ENCODE measurements at regions not wholly inside any gene's neighbourhood (a gene's known extent, or its start where the extent isn't known, plus 50 kb on each side); places are given as distances from the start of the nearest gene placed in this dataset.

- H3K27me3 ChIP-seq (ENCODE audit: insufficient read depth, low read length): no peaks in the 10 kb centered on the region
- H3K23ac ChIP-seq (ENCODE audit: low read length): no peak overlapping the region
- no peak overlapping the region for H3K9ac ChIP-seq (ENCODE audit: low read length)
- H4K91ac ChIP-seq (ENCODE audit: low read depth, low read length): no peak overlapping the region
- H3K18ac ChIP-seq (ENCODE audit: low read length): no peak overlapping the region
- H3K27ac ChIP-seq (ENCODE audit: low read depth, low read length): no peak overlapping the region
- H3K4ac ChIP-seq (ENCODE audit: low read depth, low read length): no peak overlapping the region
- H2BK120ac ChIP-seq (ENCODE audit: insufficient read depth, low read length, poor library complexity): no peak overlapping the region
- no peaks in the 10 kb centered on the region for H3K79me2 ChIP-seq (ENCODE audit: control insufficient read depth, insufficient read depth, low read length, poor library complexity)
- no peak overlapping the region for H2AK5ac ChIP-seq (ENCODE audit: low read length)
- no peak overlapping the region for H3K14ac ChIP-seq (ENCODE audit: low read length)
- no peaks in the 10 kb centered on the region for H3K9me3 ChIP-seq (ENCODE audit: insufficient read depth, low read depth, low read length)
- peaks cover under 1% of the 10 kb centered on the region in 2 experiments for H3K4me1 ChIP-seq (ENCODE audit: control insufficient read depth in 1 of 2, insufficient read depth in 2 of 2, low read length in 2 of 2)
- no peak overlapping the region for H3K4me3 ChIP-seq (ENCODE audit: low read depth, low read length)
- H4K12ac ChIP-seq (ENCODE audit: low read depth, low read length): no peak overlapping the region
- H3K4me2 ChIP-seq (ENCODE audit: low read length): no peak overlapping the region
- DNase-seq: no peak
- H2BK12ac ChIP-seq (ENCODE audit: low read length): no peak overlapping the region
- no peaks in the 10 kb centered on the region for H3K79me1 ChIP-seq (ENCODE audit: low read length)
- no peak overlapping the region for H2AFZ ChIP-seq (ENCODE audit: insufficient read depth, low read length, poor library complexity)
- WGBS (ENCODE audit: extremely low coverage, insufficient coverage, insufficient read length): no CpG with 5 or more reads among the region's 2 CpGs
- H4K8ac ChIP-seq (ENCODE audit: low read depth, low read length): no peak overlapping the region
- no peak overlapping the region for H2BK5ac ChIP-seq (ENCODE audit: low read depth, low read length, poor library complexity)
- H3K36me3 ChIP-seq (ENCODE audit: control insufficient read depth in 1 of 2, insufficient read depth in 2 of 2, low read length in 2 of 2): no peaks in the 10 kb centered on the region
These were observed 58.3 kb upstream of the RANBP6 start for GRCh38 chr9:6073731-6074130.

GRCh38 chr9:6072865-6073264 is 57.4 kb upstream of the RANBP6 start:
- Histone ChIP-seq H2AFZ (ENCODE audit: insufficient read depth, low read length, poor library complexity) (no peak overlapping the region), H3K79me1 (ENCODE audit: low read length) (no peaks in the 10 kb centered on the region), H3K4me1 (ENCODE audit: control insufficient read depth in 1 of 2, insufficient read depth in 2 of 2, low read length in 2 of 2) (no peaks in the 10 kb centered on the region), H3K9me3 (ENCODE audit: insufficient read depth, low read depth, low read length) (no peaks in the 10 kb centered on the region), H3K79me2 (ENCODE audit: control insufficient read depth, insufficient read depth, low read length, poor library complexity) (no peaks in the 10 kb centered on the region), H2BK120ac (ENCODE audit: insufficient read depth, low read length, poor library complexity) (no peak overlapping the region), H3K23ac (ENCODE audit: low read length) (no peak overlapping the region), H3K4me2 (ENCODE audit: low read length) (no peak overlapping the region), H3K36me3 (ENCODE audit: control insufficient read depth in 1 of 2, insufficient read depth in 2 of 2, low read length in 2 of 2) (no peaks in the 10 kb centered on the region), H4K12ac (ENCODE audit: low read depth, low read length) (no peak overlapping the region), H3K4me3 (ENCODE audit: low read depth, low read length) (no peak overlapping the region), H2BK5ac (ENCODE audit: low read depth, low read length, poor library complexity) (no peak overlapping the region), H4K8ac (ENCODE audit: low read depth, low read length) (no peak overlapping the region), H3K27ac (ENCODE audit: low read depth, low read length) (no peak overlapping the region), H3K9ac (ENCODE audit: low read length) (no peak overlapping the region), H3K14ac (ENCODE audit: low read length) (no peak overlapping the region), H3K27me3 (ENCODE audit: insufficient read depth, low read length) (no peaks in the 10 kb centered on the region), H3K18ac (ENCODE audit: low read length) (no peak overlapping the region), H2AK5ac (ENCODE audit: low read length) (no peak overlapping the region), H2BK12ac (ENCODE audit: low read length) (no peak overlapping the region), H4K91ac (ENCODE audit: low read depth, low read length) (no peak overlapping the region), H3K4ac (ENCODE audit: low read depth, low read length) (no peak overlapping the region)
- no CpG with 5 or more reads among the region's 7 CpGs for WGBS (ENCODE audit: extremely low coverage, insufficient coverage, insufficient read length)
- no peak for DNase-seq

GRCh38 chr9:6072453-6072852 is 57.0 kb upstream of the RANBP6 start:
- Histone ChIP-seq H2BK5ac (ENCODE audit: low read depth, low read length, poor library complexity) (no peak overlapping the region), H3K27me3 (ENCODE audit: insufficient read depth, low read length) (no peaks in the 10 kb centered on the region)
- no peak for DNase-seq

GRCh38 chr9:6068983-6069382 is 53.6 kb upstream of the RANBP6 start:
- Histone ChIP-seq H3K36me3 (ENCODE audit: control insufficient read depth in 1 of 2, insufficient read depth in 2 of 2, low read length in 2 of 2) (no peaks in the 10 kb centered on the region), H3K4me3 (ENCODE audit: low read depth, low read length) (no peak overlapping the region), H3K9me3 (ENCODE audit: insufficient read depth, low read depth, low read length) (no peaks in the 10 kb centered on the region), H3K27ac (ENCODE audit: low read depth, low read length) (no peak overlapping the region), H3K18ac (ENCODE audit: low read length) (no peak overlapping the region), H3K9ac (ENCODE audit: low read length) (no peak overlapping the region), H4K91ac (ENCODE audit: low read depth, low read length) (no peak overlapping the region), H3K79me2 (ENCODE audit: control insufficient read depth, insufficient read depth, low read length, poor library complexity) (no peaks in the 10 kb centered on the region), H3K79me1 (ENCODE audit: low read length) (no peaks in the 10 kb centered on the region), H3K23ac (ENCODE audit: low read length) (no peak overlapping the region), H2BK5ac (ENCODE audit: low read depth, low read length, poor library complexity) (no peak overlapping the region), H4K12ac (ENCODE audit: low read depth, low read length) (no peak overlapping the region), H3K4me2 (ENCODE audit: low read length) (no peak overlapping the region), H2AFZ (ENCODE audit: insufficient read depth, low read length, poor library complexity) (no peak overlapping the region), H2BK12ac (ENCODE audit: low read length) (no peak overlapping the region), H4K8ac (ENCODE audit: low read depth, low read length) (no peak overlapping the region), H3K4me1 (ENCODE audit: control insufficient read depth in 1 of 2, insufficient read depth in 2 of 2, low read length in 2 of 2) (no peaks in the 10 kb centered on the region), H2BK120ac (ENCODE audit: insufficient read depth, low read length, poor library complexity) (no peak overlapping the region), H2AK5ac (ENCODE audit: low read length) (no peak overlapping the region), H3K27me3 (ENCODE audit: insufficient read depth, low read length) (no peaks in the 10 kb centered on the region), H3K14ac (ENCODE audit: low read length) (no peak overlapping the region), H3K4ac (ENCODE audit: low read depth, low read length) (no peak overlapping the region)
- DNase-seq: no peak

More at GRCh38 chr9:6072453-6072852, 57.0 kb upstream of the RANBP6 start:
- Histone ChIP-seq H3K36me3 (ENCODE audit: control insufficient read depth in 1 of 2, insufficient read depth in 2 of 2, low read length in 2 of 2) (no peaks in the 10 kb centered on the region), H3K4me3 (ENCODE audit: low read depth, low read length) (no peak overlapping the region), H4K91ac (ENCODE audit: low read depth, low read length) (no peak overlapping the region), H3K4ac (ENCODE audit: low read depth, low read length) (no peak overlapping the region), H3K79me1 (ENCODE audit: low read length) (no peaks in the 10 kb centered on the region), H3K14ac (ENCODE audit: low read length) (no peak overlapping the region), H4K8ac (ENCODE audit: low read depth, low read length) (no peak overlapping the region), H3K18ac (ENCODE audit: low read length) (no peak overlapping the region), H3K27ac (ENCODE audit: low read depth, low read length) (no peak overlapping the region), H3K79me2 (ENCODE audit: control insufficient read depth, insufficient read depth, low read length, poor library complexity) (no peaks in the 10 kb centered on the region), H2BK12ac (ENCODE audit: low read length) (no peak overlapping the region), H3K23ac (ENCODE audit: low read length) (no peak overlapping the region), H3K4me1 (ENCODE audit: control insufficient read depth in 1 of 2, insufficient read depth in 2 of 2, low read length in 2 of 2) (no peaks in the 10 kb centered on the region), H3K9ac (ENCODE audit: low read length) (no peak overlapping the region), H4K12ac (ENCODE audit: low read depth, low read length) (no peak overlapping the region), H3K4me2 (ENCODE audit: low read length) (no peak overlapping the region), H2AFZ (ENCODE audit: insufficient read depth, low read length, poor library complexity) (no peak overlapping the region), H2AK5ac (ENCODE audit: low read length) (no peak overlapping the region), H3K9me3 (ENCODE audit: insufficient read depth, low read depth, low read length) (no peaks in the 10 kb centered on the region), H2BK120ac (ENCODE audit: insufficient read depth, low read length, poor library complexity) (no peak overlapping the region)

GRCh38 chr9:6067426-6067825 is 52.0 kb upstream of the RANBP6 start:
- no CpG with 5 or more reads among the region's 2 CpGs for whole genome bisulfite sequencing (ENCODE audit: extremely low coverage, insufficient coverage, insufficient read length)
- Histone ChIP-seq H3K27me3 (ENCODE audit: insufficient read depth, low read length) (no peaks in the 10 kb centered on the region), H3K23ac (ENCODE audit: low read length) (no peak overlapping the region), H3K27ac (ENCODE audit: low read depth, low read length) (no peak overlapping the region), H2BK12ac (ENCODE audit: low read length) (no peak overlapping the region), H3K14ac (ENCODE audit: low read length) (no peak overlapping the region), H3K36me3 (ENCODE audit: control insufficient read depth in 1 of 2, insufficient read depth in 2 of 2, low read length in 2 of 2) (no peaks in the 10 kb centered on the region), H3K79me1 (ENCODE audit: low read length) (no peaks in the 10 kb centered on the region), H4K91ac (ENCODE audit: low read depth, low read length) (no peak overlapping the region), H3K4me2 (ENCODE audit: low read length) (no peak overlapping the region), H3K9me3 (ENCODE audit: insufficient read depth, low read depth, low read length) (peaks cover 1% of the 10 kb centered on the region), H3K9ac (ENCODE audit: low read length) (no peak overlapping the region), H2BK5ac (ENCODE audit: low read depth, low read length, poor library complexity) (no peak overlapping the region), H3K4me1 (ENCODE audit: control insufficient read depth in 1 of 2, insufficient read depth in 2 of 2, low read length in 2 of 2) (no peaks in the 10 kb centered on the region), H2BK120ac (ENCODE audit: insufficient read depth, low read length, poor library complexity) (no peak overlapping the region), H3K4me3 (ENCODE audit: low read depth, low read length) (no peak overlapping the region), H3K79me2 (ENCODE audit: control insufficient read depth, insufficient read depth, low read length, poor library complexity) (no peaks in the 10 kb centered on the region), H3K4ac (ENCODE audit: low read depth, low read length) (no peak overlapping the region), H2AFZ (ENCODE audit: insufficient read depth, low read length, poor library complexity) (no peak overlapping the region), H4K12ac (ENCODE audit: low read depth, low read length) (no peak overlapping the region), H2AK5ac (ENCODE audit: low read length) (no peak overlapping the region), H4K8ac (ENCODE audit: low read depth, low read length) (no peak overlapping the region), H3K18ac (ENCODE audit: low read length) (no peak overlapping the region)
- DNase-seq: no peak

Data from trophoblast cell (in vitro differentiated cells and primary cell).